GM18870 (cell line): ENCODE measurements at regions not wholly inside any gene's neighbourhood (a gene's known extent, or its start where the extent isn't known, plus 50 kb on each side); places are given as distances from the start of the nearest gene placed in this dataset.
A peak's percentile ranks its signal among the peaks of the same experiment; 100 is the strongest.
"Not testable (repeated sequence)": the region's sequence is repeated elsewhere in the genome, so short reads cannot be mapped to it uniquely, and the experiment has no call there.

Experiments used
- ATAC-seq: cut with Tn5 transposase; IDR thresholded peaks from one replicate; pipeline ENCODE4 v1.9.1; 2021; ENCODE audit warnings: moderate library complexity; ENCODE audit not compliant: unreplicated experiment

DNA sequence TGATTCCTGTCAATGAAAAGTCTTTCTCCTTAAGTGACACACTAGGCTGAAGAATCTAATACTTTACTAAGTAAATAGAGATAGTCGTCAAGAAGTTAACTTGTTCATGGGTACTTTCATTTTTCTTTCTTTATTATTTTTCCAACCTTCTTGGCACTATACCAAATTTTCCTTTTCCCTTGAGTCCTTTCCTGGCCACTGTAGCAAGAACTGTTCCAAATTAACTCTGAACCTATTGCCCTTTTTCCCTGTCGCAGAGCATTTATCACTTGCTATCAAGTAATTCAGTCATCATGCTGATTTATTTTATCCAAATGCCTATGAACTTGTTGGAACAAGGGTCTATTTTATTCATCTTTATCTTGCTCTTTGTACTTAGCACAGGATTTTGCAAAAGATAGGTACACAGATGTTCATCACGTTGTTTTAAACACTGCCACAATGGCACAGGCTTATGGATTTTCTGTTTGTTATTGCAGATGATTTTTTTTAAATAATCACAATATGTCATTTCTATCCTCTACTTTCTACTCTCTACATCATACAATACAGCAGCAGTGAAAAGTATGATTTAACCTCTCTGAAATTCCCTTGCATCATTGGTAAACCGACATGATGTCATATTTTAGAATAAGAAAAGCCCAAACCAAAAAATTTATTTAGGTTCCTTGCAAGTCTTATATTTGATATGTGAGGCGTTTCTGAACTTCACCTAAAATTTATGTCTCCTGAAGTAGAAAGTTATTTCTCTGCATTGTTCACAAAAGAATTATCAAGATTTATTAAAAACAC lies 2352.3 kb downstream of the PCDH7 start:
- ATAC-seq: no peak

DNA sequence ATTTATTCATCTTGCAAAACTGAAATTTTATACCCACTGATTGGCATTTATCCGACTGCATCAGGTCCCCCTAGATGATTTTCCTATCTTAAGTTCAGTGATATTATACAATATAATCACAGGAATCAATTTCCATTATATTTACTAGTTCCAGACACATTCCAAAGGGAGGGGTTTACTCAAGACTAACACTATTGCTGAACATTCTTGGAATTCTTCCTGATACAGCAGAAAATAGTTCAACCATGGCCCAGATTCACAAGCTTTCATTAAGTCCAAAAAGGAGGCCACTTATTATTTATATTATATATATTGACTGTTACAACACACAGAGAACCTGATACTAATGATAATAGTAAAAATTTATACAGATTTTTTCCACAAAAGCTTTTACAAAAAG lies 2353.6 kb downstream of the PCDH7 start:
- ATAC-seq: no peak

DNA sequence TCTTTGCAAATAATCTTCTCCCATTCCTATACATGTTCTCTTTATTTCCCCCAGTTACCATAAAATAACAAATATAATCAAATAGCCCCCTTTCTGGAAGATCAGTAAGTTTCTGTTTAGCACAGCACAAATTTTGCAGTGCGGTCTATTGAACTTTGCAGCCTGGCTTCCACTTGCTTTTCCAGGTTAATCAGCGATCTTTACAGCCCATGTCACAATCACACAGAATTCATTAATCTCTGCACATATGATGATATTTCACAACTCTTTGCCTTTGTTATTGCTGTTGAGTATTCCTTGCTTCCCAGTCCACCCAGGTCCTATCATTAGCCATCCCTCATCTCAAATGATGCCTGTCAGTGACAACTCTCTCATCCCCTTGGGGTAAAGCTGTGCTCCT lies 2358.0 kb downstream of the PCDH7 start:
- no peak for ATAC-seq

DNA sequence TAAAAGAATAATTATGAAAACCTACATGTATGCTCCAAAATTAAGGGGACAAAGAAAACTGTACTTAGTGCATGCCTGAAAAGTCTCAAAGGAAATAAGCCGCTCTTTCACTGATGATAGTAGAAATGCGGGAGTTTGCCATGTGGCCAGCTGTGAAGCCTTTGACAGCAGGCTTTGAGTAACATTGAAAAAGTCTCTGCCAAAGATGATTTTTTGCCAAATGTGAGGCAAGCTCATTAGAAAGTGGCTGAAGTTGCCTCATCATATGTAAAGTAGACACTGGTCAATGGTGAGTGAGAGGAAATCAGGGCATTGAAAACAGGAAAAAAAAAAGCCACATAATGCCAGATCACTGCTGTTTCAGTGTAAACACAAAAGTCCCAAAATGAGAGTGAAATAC lies 2360.1 kb downstream of the PCDH7 start:
- no peak for ATAC-seq

DNA sequence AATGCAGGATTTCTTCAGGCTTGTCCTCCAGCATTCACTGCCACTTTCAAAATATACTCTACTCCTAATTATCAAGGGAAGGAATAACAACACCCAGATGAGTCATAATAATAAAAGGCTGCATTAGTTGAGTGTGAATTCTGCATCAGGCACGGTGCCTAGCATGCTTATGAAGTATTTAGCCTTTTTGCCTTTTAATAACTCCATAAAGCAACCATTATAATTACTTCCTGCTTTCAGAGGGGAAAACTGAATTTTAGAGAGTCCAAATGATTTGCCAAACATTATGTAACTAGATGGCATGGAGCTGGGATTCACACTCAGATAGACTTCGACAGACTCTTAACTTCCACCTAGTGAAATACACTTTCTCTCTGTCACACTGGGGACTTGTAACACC lies 2365.5 kb downstream of the PCDH7 start:
- no peak for ATAC-seq

DNA sequence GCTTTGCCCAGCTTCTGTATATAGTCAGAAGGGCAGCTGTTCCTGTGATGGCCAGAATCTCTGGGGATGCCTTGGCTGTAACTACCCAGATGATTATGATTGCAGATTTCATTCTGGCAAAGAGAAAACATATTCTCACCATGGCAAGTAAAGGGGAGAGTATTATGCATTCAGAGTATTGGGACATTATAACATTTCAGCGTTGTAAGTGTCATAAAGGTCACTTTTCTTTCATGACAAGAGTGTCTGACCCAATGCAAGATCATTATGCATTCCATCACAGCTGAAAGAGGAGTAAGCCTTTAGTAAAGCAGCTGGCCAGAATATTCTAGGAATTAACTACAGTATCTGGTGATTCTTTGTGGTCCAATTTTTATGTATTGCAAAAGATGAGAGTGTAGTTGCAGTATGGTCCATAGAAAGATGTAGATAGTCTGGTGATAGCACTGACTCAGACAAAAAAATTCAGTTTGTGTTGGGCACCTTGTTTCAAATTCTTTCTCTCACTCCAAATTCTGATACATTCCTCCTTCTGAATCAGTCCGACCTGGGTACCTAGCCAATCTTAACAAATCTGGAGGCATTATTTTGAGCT lies 2366.3 kb downstream of the PCDH7 start:
- ATAC-seq: no peak

DNA sequence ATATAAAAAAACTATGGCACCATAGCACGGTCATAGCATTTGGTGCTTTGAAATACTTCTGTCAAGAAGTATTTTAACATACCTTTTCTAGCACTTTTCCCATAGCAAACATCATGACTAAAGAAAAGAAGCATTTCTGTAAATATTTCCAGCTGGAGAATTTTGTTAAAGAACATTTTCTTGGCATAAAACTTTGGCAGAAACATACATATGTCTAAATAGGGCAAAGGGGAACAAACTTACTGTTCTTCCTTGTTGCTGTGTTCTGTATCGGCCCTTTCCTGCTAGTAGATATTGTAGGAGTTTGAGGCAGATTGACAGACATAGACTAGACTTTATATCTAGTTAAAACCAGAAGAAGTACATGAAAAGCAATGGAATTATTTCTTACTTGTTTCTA lies 2368.5 kb downstream of the PCDH7 start:
- no peak for ATAC-seq

DNA sequence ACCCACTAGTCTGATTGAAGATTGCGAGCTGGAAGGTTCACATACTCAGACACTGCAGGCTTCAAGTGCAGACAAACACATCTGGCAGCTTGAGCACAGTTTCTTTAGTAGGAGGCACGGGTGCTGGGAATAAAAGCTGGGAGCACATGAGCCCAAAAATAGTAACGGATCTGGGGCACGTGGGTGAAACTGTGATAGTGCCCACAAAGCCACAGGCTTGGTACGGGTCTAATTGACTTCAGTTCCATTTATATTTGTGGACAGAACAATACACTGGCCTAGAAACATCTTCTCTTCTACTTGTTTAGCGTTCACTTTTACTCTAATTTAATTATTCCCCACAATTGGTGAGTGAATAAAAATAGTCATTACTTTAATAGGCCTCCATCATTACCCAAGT lies 2370.7 kb downstream of the PCDH7 start:
- ATAC-seq: no peak

DNA sequence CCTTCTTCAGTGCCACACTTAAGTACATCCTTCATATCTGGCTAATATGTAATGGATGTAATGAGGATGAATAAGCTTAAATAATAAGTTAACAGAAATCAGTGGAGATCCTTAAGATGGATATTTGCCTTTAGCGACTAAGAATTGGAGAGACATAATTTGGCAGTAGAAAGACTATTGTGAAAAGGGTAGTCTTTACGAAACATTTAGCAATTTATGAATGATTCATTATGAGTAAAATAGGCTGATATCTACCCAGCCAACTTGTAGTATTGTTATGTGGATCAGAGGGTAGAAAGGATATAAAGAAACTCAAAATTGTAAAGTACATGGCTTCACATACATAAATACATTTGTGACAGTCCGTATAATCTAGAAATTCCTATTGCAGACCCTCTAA lies 2371.8 kb downstream of the PCDH7 start:
- no peak for ATAC-seq

DNA sequence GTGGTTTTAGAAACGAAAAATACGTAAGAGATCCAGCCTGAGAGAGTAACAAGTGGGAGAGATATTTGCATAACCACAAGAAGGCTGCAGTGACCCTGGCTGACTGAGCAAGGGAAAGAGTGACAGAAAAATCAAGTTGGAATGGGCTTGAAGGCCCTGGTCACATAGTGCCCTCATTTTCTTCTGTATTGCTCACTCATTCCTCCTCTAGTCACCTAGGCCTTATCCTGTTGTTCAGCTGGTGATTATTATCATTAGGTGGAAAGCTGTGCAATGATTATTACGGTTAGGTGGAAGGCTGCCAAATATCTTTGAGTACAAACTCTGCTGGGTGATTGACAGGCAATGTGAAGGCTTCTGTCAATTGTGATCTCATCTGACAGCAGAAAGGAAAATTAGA lies 2384.1 kb downstream of the PCDH7 start:
- peak; percentile 86 for ATAC-seq

DNA sequence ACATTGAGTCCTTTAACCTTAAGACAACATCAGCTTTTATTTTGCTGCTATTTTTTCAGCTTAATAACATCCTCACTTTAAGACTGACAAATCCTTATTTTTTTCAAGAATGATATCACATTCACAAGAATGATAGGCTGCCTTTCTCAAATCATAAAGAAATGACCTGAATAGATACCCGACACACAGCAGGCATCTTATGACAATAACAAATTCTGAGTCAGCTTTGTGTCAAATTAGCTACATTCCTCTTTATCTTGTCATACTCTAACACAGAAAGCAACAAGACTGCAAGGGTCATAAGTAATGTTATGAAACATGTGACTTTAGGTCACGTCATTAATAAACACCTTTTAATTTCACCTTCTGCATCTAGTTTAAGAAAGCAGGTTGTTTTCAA lies 2387.6 kb downstream of the PCDH7 start:
- ATAC-seq: no peak

DNA sequence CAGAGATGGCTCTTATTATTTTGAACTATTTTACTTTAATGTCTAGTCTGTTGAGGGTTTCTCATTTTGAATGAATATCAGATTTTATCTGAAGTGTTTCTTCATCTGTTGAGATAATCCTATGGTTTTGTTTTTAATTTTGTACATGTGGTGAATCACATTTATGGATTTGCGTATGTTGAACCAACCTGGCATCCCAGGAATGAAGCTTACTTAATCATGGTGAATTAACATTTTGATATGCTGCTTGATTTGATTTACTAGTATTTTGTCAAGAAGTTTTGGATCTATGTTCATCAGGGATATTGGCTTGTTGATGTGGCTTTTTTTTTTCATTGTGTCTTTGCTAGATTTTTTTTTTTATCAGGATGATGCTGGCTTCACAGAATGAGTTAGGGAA lies 2390.9 kb downstream of the PCDH7 start:
- ATAC-seq: no peak

DNA sequence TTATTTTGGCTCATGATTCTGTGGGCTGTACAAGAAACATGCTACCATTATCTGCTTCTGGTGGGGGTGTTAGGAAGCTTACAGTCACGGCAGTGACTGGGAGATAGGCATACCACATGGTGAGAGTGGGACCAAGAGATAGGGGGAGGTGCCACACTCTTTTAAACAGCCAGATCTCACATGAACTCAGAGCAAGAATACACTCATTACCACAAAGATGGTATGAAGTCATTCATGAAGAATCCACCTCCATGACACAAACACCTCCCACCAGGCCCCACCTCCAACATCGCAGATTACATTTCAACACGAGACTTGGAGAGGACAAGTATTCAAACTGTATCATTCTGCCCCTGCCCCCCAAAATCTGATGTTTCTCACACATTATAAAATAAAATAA lies 2396.7 kb downstream of the PCDH7 start:
- ATAC-seq: no peak

DNA sequence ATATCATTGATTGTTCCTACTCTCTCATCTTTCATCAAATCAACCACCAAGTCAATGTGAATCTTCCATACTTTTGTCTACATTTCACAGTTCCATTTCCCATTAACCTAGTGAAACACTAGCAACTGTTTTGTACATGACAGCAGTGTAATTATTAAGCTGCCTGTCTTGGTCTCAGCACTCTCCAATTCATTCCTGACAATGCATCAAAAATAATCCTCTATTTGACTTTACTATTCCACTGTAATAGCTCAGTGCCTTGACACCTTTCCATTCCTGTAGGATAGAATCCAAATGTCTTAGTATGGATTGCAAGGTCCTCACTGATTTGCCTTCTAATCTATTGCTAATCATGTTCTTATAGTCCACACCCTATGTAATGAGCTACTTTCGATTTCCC lies 2405.8 kb downstream of the PCDH7 start:
- no peak for ATAC-seq

DNA sequence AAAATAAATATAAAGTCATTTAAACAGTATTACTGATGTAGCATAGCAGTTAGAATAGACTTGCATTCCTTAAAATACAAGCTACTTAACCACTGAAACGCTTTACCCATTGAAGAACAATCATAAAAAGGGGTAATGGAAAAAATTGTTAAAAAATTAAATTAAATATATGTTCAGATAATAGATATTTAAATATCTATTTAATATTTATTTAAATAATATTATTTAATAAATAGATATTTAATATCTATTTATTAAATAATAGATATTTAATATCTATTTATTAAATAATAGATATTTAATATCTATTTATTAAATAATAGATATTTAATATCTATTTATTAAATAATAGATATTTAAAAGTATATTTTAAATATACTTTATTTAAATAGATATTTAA lies 2410.5 kb downstream of the PCDH7 start:
- not testable (repeated sequence) for ATAC-seq

DNA sequence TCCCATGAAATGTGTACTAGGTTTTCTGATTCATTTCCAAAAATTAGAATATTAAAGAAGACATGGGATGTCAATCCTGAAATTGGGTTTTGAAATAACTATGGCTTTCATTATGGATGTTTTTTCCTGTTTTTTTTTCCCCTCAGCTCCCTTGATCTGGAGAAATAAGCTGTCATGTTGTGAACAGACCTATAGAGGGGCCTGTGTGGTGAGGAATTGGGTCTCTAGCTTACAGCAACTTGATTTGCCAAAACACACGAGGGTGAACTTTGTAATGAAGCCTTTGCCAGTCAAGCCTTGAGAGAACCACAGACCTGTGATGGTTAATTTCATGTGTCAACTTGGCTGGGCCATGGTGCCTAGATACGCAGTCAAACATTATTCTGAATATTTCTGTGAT lies 2413.6 kb downstream of the PCDH7 start:
- no peak for ATAC-seq

DNA sequence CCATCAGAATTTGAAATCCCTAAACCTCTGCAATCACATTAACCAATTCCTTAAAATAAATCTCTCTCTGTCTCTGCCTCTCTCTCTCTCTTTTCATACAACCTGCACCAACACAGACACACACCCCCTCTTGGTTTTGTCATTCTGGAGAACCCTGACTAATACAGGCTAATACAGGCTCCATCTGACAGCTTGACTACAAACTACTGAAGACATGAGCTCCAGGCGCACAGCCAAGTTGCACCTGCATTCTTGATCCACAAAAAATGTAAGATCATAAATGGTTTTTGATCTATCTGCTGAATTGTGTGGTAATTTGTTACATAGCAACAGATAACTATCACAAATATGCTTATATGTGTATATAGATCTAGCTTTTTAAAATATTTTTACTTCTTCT lies 2414.2 kb downstream of the PCDH7 start:
- ATAC-seq: no peak

DNA sequence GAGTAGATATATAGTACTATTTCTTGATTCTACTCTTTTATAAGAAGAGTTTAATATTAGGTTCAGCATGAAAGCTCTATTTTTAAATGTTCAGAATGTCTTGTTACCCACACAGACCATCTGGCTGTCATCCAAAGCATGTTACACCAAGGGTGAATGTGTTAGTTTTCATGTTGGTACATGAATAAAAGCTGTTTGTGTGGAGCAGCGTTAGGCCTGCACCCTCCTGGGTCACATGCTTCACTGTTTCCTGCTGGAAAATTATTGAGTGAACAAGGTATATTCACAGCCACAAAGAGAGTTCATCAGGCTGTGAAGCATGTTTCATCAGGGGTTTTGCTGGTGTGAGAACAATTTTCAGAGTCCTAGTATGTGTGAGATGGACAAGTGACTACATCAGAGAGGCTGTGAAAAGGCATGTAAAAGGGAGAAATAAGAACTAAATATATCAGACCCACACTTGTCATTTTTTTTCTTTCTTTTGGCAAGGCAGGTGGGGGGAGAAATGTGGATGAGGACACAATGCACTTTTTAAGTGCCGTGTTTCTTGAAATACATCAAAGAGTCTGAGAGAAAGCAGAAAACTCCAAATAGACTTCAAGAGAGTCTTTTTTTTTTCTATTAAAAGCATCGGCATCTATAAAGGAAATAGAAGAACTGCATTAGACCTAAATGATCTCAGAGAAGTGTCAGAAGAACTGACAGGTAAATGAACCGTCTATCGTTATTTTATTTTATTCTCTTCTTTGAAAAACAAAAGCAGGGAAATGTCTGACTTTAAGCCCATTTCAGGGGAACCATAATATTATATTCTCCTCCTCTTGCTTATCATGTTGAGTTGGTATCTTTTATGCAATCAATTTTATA lies 2429.7 kb downstream of the PCDH7 start:
- no peak for ATAC-seq

DNA sequence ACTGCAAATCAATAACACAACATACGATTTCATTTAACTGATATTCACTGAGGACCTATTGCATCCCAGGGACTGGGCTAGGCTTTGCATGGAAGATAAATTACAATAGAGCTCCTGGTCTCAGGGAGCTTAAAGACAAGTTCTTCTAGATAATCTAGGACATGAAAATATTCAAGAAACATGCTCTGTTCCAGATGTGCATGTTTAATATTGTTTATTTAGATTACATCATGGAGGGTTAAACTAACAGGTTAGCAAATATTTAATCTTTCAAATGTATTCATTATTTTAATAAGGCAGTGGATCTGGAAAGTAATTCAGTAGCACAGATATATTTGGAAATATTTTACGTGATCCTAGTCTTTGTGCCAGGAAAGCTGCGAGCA lies 2430.3 kb downstream of the PCDH7 start:
- no peak for ATAC-seq

DNA sequence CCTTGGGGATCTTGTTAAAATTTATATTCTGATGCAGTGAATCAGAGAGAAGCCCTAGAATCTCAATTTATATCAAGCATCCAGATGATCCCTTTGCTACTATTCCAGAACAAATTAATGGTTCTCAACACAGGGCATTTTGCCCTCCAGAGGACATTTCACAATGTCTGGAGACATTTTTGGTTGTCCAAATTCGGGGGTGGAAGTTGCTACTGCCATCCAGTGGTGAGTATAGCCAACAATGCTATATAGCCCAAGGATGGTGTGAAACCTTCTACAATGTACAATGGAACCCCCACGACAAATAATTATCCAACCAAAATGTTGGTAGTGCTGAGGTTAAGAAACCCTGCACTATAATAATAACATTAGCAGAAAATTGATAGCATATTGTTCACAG lies 2440.0 kb downstream of the PCDH7 start:
- ATAC-seq: no peak

DNA sequence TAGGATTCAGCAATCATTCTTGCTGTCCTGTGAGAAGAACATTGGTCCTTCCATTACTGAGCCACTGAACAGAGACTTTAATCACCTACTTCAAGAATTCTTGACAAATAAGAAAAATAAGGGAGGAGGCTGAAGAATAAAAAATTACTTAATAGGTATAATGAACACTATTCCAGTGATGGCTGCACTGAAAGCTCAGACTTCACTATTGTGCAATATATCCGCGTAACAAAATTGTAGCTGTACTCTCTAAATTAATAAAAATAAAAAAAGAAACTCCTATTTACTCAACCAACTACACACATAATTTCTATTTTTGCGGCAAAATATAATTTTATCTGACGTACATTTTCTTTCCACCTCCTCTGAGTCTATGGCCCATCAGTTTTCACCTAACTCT lies 2441.0 kb downstream of the PCDH7 start:
- ATAC-seq: no peak

DNA sequence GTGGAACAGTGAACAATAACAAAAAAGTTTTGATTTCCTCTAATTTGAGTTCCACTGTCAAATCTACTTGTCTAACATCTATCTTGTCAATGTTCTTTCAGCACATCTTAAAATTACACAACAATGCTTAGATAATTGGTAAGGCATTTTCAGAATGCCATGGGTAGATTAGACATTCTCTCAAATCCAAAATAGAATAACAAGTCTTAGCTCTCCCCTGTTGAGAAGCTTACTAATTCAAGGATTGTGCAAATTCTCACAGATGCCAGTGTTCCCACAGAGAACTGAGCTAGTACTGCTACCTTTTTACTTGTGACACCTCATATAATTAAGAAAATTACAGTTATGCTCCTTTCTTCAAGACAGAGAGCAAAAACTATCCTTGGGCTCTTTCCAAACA lies 2442.0 kb downstream of the PCDH7 start:
- ATAC-seq: no peak
